ENCODE measurements at regions not wholly inside any gene's neighbourhood (a gene's known extent, or its start where the extent isn't known, plus 50 kb on each side); places are given as distances from the start of the nearest gene placed in this dataset.

DNA sequence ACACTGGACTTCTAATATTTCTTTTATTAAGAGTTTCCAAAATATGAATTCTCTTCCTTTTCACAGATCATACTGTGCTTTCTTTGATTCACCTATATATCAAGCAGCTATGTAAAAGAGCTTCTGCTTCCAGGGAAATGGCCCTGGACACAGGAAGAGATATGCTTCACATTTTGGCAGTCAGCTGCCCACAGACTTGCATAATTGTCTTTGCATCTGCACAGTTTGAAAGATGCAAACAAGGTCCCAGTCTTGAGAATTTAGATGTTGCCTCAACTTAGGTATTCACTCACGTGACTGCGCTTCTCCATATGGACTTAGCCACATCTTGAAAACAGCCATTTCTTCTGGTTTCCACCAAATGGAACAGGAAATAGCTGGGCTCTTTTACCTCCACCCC lies 92.3 kb upstream of the POU2AF2 start:
- TF ChIP-seq, protein P1, sequence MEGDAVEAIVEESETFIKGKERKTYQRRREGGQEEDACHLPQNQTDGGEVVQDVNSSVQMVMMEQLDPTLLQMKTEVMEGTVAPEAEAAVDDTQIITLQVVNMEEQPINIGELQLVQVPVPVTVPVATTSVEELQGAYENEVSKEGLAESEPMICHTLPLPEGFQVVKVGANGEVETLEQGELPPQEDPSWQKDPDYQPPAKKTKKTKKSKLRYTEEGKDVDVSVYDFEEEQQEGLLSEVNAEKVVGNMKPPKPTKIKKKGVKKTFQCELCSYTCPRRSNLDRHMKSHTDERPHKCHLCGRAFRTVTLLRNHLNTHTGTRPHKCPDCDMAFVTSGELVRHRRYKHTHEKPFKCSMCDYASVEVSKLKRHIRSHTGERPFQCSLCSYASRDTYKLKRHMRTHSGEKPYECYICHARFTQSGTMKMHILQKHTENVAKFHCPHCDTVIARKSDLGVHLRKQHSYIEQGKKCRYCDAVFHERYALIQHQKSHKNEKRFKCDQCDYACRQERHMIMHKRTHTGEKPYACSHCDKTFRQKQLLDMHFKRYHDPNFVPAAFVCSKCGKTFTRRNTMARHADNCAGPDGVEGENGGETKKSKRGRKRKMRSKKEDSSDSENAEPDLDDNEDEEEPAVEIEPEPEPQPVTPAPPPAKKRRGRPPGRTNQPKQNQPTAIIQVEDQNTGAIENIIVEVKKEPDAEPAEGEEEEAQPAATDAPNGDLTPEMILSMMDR (IDR thresholded peaks at IDR 0.05): no peak
- no peak for TF ChIP-seq POLR2A (IDR thresholded peaks at IDR 0.05)

Data from thyroid gland (tissue), 4 donors.